ENCODE measurements at regions not wholly inside any gene's neighbourhood (a gene's known extent, or its start where the extent isn't known, plus 50 kb on each side); places are given as distances from the start of the nearest gene placed in this dataset.

GRCh38 chr22:36088292-36088691, 59.7 kb upstream of the RBFOX2 start:
- no peak for TF ChIP-seq BCL6B (tag by site-specific recombination; IDR thresholded peaks at IDR 0.05)
- no peak for TF ChIP-seq KLF1 (tag by site-specific recombination; IDR thresholded peaks at IDR 0.05)
- no peak for TF ChIP-seq ZNF19 (tag by site-specific recombination; IDR thresholded peaks at IDR 0.05; ENCODE audit: low read depth)

Measured in HEK293 (cell line).